Activated CD8-positive, alpha-beta T cell treated with anti-CD3 and anti-CD28 coated beads for 36 hours (primary cell): ENCODE measurements at regions not wholly inside any gene's neighbourhood (a gene's known extent, or its start where the extent isn't known, plus 50 kb on each side); places are given as distances from the start of the nearest gene placed in this dataset.
"Not testable (repeated sequence)": the region's sequence is repeated elsewhere in the genome, so short reads cannot be mapped to it uniquely, and the experiment has no call there.

Experiments used
- ATAC-seq: fragments of 200-7000 bp; cut with Tn5 transposase; one replicate; pipeline ENCODE4 v1.10.0; 2021; ENCODE audit warnings: mild to moderate bottlenecking, moderate library complexity
- CTCF ChIA-PET: fragments of 350-600 bp; sonication (Branson Sonifier 250); formaldehyde crosslinking; loops from one replicate; lab custom pipeline; 2021; ENCODE audit warnings: antibody characterized with exemption; lab: Charles Lee
- POLR2A ChIA-PET: fragments of 350-600 bp; sonication (Branson Sonifier 250); formaldehyde crosslinking; loops from one replicate; lab custom pipeline; 2021; ENCODE audit warnings: antibody characterized with exemption; lab: Charles Lee
- DNase-seq: peaks from one replicate; pipeline ENCODE4 v3.0.0-alpha.2; 2020
- H3K27ac Mint-ChIP-seq: one replicate; pipeline ENCODE4 v1.8.0; 2021; ENCODE audit warnings: mild to moderate bottlenecking, mixed read lengths
- H3K27me3 Mint-ChIP-seq: one replicate; pipeline ENCODE4 v1.8.0; 2021; ENCODE audit warnings: mixed read lengths
- H3K36me3 Mint-ChIP-seq: one replicate; pipeline ENCODE4 v1.8.0; 2021; ENCODE audit warnings: low read depth, mixed read lengths
- H3K4me1 Mint-ChIP-seq: one replicate; pipeline ENCODE4 v1.8.0; 2021; ENCODE audit warnings: low read depth, mixed read lengths
- H3K4me3 Mint-ChIP-seq: one replicate; pipeline ENCODE4 v1.8.0; 2021; ENCODE audit warnings: mild to moderate bottlenecking, moderate library complexity, mixed read lengths
- H3K9me3 Mint-ChIP-seq: one replicate; pipeline ENCODE4 v1.8.0; 2021; ENCODE audit warnings: mixed read lengths
- intact Hi-C: fragments of 100-400 bp; cut with micrococcal nuclease; formaldehyde crosslinking; loops from one replicate; pipeline ENCODE4 v1.10.0; 2022
- TF ChIP-seq, protein P1 (sequence below): fragments of 200-600 bp; IDR thresholded peaks from one replicate; pipeline ENCODE4 v1.8.0; 2022; ENCODE audit warnings: antibody characterized with exemption, mild to moderate bottlenecking

DNA sequence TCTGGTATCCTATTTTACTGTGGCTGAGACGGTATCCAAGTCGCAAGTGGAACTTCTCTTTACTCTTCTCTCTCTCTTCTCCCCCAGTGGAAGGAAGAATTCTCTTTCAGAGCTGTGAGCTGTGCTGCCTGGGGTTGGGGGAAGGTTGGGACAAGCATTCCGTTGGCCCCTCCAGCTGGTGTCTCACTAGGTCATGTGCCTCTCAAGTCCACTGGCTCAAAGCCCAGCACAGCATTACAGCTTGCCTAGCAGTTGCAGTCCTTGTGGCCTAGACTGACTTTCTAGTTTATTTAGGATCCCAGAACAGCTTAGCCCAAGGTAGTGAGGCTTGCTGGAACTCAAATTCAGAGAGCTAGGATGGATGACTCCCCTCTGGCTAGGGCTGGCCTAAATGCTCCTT lies 76.1 kb upstream of the SPATA16 start:
- Mint-ChIP-seq H3K27ac (no peak overlapping the region), H3K36me3 (no peaks in the 10 kb centered on the region), H3K4me3 (no peak overlapping the region), H3K27me3 (no peaks in the 10 kb centered on the region), H3K4me1 (no peaks in the 10 kb centered on the region), H3K9me3 (peaks cover 9% of the 10 kb centered on the region)
- intact Hi-C loops: no loop called here
- CTCF ChIA-PET: no interaction called here
- ATAC-seq (no peak), DNase-seq (no peak)
- POLR2A ChIA-PET: no interaction called here
- TF ChIP-seq, protein P1, sequence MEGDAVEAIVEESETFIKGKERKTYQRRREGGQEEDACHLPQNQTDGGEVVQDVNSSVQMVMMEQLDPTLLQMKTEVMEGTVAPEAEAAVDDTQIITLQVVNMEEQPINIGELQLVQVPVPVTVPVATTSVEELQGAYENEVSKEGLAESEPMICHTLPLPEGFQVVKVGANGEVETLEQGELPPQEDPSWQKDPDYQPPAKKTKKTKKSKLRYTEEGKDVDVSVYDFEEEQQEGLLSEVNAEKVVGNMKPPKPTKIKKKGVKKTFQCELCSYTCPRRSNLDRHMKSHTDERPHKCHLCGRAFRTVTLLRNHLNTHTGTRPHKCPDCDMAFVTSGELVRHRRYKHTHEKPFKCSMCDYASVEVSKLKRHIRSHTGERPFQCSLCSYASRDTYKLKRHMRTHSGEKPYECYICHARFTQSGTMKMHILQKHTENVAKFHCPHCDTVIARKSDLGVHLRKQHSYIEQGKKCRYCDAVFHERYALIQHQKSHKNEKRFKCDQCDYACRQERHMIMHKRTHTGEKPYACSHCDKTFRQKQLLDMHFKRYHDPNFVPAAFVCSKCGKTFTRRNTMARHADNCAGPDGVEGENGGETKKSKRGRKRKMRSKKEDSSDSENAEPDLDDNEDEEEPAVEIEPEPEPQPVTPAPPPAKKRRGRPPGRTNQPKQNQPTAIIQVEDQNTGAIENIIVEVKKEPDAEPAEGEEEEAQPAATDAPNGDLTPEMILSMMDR: no peak

DNA sequence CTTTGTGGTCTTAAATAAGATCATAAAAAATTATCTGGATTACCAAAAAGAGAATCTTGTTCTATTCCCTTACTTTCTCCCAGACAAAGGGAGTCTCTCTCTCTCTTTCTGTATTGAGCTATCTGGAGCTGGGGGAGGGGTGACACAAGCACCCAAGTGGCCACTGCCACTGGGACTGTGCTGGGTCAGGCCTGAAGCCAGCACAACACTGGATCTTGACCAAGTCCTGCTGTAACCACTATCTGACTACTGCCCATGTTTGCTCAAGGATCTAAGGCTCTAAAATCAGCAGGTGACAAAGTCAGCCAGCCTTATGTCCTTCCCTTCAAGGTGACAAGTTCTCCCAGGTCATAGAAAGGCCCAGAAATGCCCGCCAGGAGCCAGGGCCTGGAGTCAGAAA lies 75.0 kb upstream of the SPATA16 start:
- Mint-ChIP-seq H3K27me3 (no peaks in the 10 kb centered on the region), H3K27ac (no peak overlapping the region), H3K4me1 (no peaks in the 10 kb centered on the region), H3K36me3 (no peaks in the 10 kb centered on the region), H3K4me3 (no peak overlapping the region), H3K9me3 (peaks cover 9% of the 10 kb centered on the region)
- ChIA-PET CTCF (no interaction called here), POLR2A (no interaction called here)
- DNase-seq (no peak), ATAC-seq (no peak)
- TF ChIP-seq, protein P1: no peak
- intact Hi-C loops: no loop called here

DNA sequence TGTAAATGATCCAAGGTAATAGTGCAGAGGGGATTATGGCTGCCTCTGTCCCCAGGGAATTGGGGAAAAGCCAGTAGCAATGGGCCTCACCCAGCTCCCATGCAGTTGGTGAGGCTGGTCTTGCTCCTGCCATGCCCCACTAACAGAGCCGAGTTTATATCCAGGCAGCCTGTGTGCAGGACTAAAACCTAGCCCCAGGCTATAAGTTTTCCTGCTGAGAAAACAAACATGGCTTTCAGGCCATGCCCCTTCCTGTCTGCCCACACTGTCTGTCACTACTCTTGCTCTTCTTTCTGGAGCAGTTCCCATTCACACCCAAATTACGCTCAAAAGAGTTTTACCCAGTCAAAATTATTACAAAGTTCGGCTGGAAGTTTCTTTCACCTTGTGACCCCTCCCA lies 73.5 kb upstream of the SPATA16 start:
- no peak for DNase-seq
- no peak for ATAC-seq
- no peaks in the 10 kb centered on the region for H3K36me3 Mint-ChIP-seq
- H3K4me1 Mint-ChIP-seq: no peaks in the 10 kb centered on the region
- TF ChIP-seq, protein P1: no peak
- intact Hi-C loops: no loop called here
- H3K27ac Mint-ChIP-seq: no peak overlapping the region
- ChIA-PET CTCF (no interaction called here), POLR2A (no interaction called here)
- no peaks in the 10 kb centered on the region for H3K27me3 Mint-ChIP-seq
- H3K4me3 Mint-ChIP-seq: no peak overlapping the region
- peaks cover 5% of the 10 kb centered on the region for H3K9me3 Mint-ChIP-seq

DNA sequence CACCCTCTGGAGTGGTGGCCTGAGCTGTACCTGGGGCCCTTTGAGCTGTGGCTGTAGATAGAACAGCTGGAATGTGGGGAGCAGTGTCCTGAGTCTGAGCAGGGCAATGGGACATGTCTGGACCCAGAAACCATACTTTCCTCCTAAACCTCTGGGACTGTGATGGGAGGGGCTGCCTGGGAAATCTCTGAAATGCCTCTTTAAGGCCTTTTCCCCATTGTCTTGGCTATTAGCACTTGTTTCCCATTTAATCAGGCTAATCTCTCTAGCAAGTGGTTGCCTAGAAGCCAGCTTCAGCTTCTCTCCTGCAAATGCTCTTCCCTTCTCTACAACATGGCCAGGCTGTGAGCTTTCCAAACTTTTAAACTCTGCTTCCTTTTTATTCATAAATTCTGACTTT lies 58.5 kb upstream of the SPATA16 start:
- TF ChIP-seq, protein P1: no peak
- ChIA-PET POLR2A (no interaction called here), CTCF (no interaction called here)
- H3K4me3 Mint-ChIP-seq: no peak overlapping the region
- peaks cover 3% of the 10 kb centered on the region for H3K9me3 Mint-ChIP-seq
- ATAC-seq (no peak), DNase-seq (no peak)
- no peaks in the 10 kb centered on the region for H3K4me1 Mint-ChIP-seq
- intact Hi-C loops: no loop called here
- no peaks in the 10 kb centered on the region for H3K27me3 Mint-ChIP-seq
- no peaks in the 10 kb centered on the region for H3K36me3 Mint-ChIP-seq
- H3K27ac Mint-ChIP-seq: no peak overlapping the region

DNA sequence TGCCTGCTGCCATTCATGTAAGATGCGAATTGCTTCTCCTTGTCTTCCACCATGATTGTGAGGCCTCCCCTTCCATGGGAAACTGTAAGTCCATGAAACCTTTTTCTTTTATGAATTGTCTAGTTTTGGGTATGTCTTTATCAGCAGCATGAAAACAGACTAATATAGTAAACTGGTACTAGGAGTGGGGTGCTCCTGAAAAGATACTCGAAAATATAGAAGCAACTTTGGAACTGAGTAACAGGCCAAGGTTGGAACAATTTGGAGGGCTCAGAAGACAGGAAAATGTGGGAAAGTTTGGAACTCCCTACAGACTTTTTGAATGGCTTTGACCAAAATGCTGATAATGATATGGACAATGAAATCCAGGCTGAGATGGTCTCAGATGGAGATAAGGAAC lies 53.8 kb upstream of the SPATA16 start:
- CTCF ChIA-PET, H3K27ac Mint-ChIP-seq, H3K36me3 Mint-ChIP-seq, H3K4me1 Mint-ChIP-seq, H3K9me3 Mint-ChIP-seq, H3K4me3 Mint-ChIP-seq, ATAC-seq, POLR2A ChIA-PET, intact Hi-C loops, DNase-seq, H3K27me3 Mint-ChIP-seq: not testable (repeated sequence)

DNA sequence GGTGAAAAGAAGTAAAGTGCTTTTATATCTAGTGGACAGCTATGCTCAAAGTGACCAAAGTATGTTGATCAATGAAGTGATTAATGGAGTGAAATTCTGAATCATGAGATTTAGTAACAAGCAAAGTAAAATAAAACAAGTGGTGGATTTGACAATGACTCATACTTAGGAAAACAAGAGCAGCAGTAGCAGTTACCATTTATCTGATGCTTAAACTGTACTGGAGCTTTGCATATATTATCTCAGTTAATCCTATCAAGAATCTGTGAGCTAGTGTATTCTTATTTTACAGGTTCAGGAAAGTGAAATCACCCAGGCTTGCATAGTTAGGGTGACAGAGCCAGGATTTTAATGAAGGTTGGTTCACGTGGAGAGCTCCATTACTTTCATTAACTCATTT lies 50.6 kb upstream of the SPATA16 start:
- intact Hi-C loops: no loop called here
- CTCF ChIA-PET: no interaction called here
- no peaks in the 10 kb centered on the region for H3K4me1 Mint-ChIP-seq

More for the DNA sequence above, 50.6 kb upstream of the SPATA16 start:
- H3K27me3 Mint-ChIP-seq: no peaks in the 10 kb centered on the region
- ATAC-seq: no peak
- TF ChIP-seq, protein P1: no peak
- H3K9me3 Mint-ChIP-seq: no peaks in the 10 kb centered on the region
- POLR2A ChIA-PET: no interaction called here
- DNase-seq: no peak
- H3K27ac Mint-ChIP-seq: no peak overlapping the region
- H3K36me3 Mint-ChIP-seq: no peaks in the 10 kb centered on the region
- H3K4me3 Mint-ChIP-seq: no peak overlapping the region
